SH-SY5Y (cell line): ENCODE measurements at regions not wholly inside any gene's neighbourhood (a gene's known extent, or its start where the extent isn't known, plus 50 kb on each side); places are given as distances from the start of the nearest gene placed in this dataset.

Experiments used
- GATA2 ChIP-seq: IDR thresholded peaks from 2 replicates; pipeline ENCODE4 v1.6.1; 2011; ENCODE audit warnings: mild to moderate bottlenecking, low read depth, low read length
- GATA3 ChIP-seq: IDR thresholded peaks from 2 replicates; pipeline ENCODE4 v1.6.1; 2011; ENCODE audit warnings: low read depth, mild to moderate bottlenecking, low read length, moderate library complexity

DNA sequence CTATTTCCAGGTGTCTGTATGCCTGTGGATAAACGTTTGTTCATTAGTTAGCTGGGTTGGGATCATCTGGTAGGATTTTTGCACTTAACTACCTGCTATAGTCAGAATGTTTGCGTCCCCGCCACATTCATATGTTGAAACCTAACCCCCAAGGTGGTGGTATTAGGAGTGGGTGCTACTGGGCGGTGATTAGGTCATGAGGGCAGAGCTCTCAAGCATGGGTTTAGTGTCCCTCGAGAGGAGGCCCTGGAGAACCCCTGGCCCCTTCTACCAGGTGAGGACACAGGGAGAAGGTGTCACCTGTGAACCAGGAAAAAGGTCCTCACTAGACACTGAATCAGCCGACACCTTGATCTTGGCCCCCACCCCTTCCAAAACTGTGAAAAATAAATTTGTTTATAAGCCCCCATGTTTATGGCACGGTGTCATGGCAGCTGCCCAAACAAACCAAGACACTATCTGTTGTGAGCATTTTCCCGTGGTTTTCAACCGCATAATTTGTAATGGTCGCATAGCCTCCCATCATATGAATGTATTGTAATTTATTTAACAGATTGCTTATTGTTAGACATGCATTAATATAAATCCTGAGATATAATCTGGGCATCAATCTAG lies 92.7 kb upstream of the TRIM2 start:
- no peak for TF ChIP-seq GATA3
- TF ChIP-seq GATA2 = no peak
